Progenitor cell of endocrine pancreas (in vitro differentiated cells): ENCODE measurements at regions not wholly inside any gene's neighbourhood (a gene's known extent, or its start where the extent isn't known, plus 50 kb on each side); places are given as distances from the start of the nearest gene placed in this dataset.

ENCODE experiments used
- DNase-seq: peaks from one replicate; pipeline ENCODE4 v3.0.0; 2021; ENCODE audit warnings: low spot score; ENCODE audit not compliant: unreplicated experiment
- H3K27ac Mint-ChIP-seq: 2 replicates; pipeline ENCODE4 v1.8.0; 2021; ENCODE audit warnings: mild to moderate bottlenecking, moderate library complexity, mixed read lengths
- H3K27me3 Mint-ChIP-seq: 2 replicates; pipeline ENCODE4 v1.8.0; 2021; ENCODE audit warnings: mixed read lengths
- H3K36me3 Mint-ChIP-seq: 2 replicates; pipeline ENCODE4 v1.8.0; 2022; ENCODE audit warnings: mixed read lengths; ENCODE audit not compliant: insufficient read depth
- H3K4me1 Mint-ChIP-seq: 2 replicates; pipeline ENCODE4 v1.8.0; 2021; ENCODE audit warnings: low read depth, mixed read lengths
- H3K4me3 Mint-ChIP-seq: 2 replicates; pipeline ENCODE4 v1.8.0; 2021; ENCODE audit warnings: low read depth, mild to moderate bottlenecking, moderate library complexity, mixed read lengths
- H3K9me3 Mint-ChIP-seq: 2 replicates; pipeline ENCODE4 v1.8.0; 2021; ENCODE audit warnings: low read depth, mixed read lengths
- CTCF ChIP-seq: fragments of 200-600 bp; sonication (generic); IDR thresholded peaks from one replicate; pipeline ENCODE4 v1.5.0; 2021; ENCODE audit warnings: antibody characterized with exemption, mild to moderate bottlenecking; ENCODE audit not compliant: unreplicated experiment

GRCh38 chr2:573805-574392 lies 103.3 kb downstream of the TMEM18 start:
- no peak for TF ChIP-seq CTCF
- DNase-seq, result no peak
- Mint-ChIP-seq H3K36me3 (peaks cover 2% of the 10 kb centered on the region), H3K4me1 (no peaks in the 10 kb centered on the region), H3K4me3 (no peak overlapping the region), H3K27ac (no peak overlapping the region), H3K27me3 (peaks cover 10% of the 10 kb centered on the region), H3K9me3 (peaks cover 32% of the 10 kb centered on the region)

DNA sequence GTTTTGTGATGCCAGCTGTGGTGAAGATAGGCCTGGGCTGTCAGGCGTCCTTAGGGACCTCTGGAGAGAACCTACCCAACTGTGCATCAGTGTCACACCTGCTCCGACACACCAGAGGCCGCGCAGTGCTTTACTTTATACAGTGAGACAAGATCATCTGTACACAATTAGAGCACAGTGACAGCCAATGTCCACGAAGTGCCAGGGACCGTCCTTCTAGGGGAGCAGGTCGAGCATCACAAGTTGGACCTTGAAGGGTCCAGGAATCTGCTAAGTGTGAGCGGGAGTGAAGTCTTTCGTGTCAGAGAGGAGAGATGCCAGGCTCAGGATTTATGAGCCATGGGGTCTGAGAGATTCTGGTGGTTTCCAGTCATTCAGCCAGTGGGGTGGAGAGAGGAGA lies 104.2 kb downstream of the TMEM18 start:
- H3K4me3 Mint-ChIP-seq, result no peak overlapping the region
- peaks cover 2% of the 10 kb centered on the region for H3K36me3 Mint-ChIP-seq
- H3K4me1 Mint-ChIP-seq, result no peaks in the 10 kb centered on the region
- H3K27ac Mint-ChIP-seq, result no peak overlapping the region
- H3K27me3 Mint-ChIP-seq, result peaks cover 10% of the 10 kb centered on the region
- H3K9me3 Mint-ChIP-seq, result peaks cover 32% of the 10 kb centered on the region
- no peak for TF ChIP-seq CTCF
- DNase-seq, result no peak

DNA sequence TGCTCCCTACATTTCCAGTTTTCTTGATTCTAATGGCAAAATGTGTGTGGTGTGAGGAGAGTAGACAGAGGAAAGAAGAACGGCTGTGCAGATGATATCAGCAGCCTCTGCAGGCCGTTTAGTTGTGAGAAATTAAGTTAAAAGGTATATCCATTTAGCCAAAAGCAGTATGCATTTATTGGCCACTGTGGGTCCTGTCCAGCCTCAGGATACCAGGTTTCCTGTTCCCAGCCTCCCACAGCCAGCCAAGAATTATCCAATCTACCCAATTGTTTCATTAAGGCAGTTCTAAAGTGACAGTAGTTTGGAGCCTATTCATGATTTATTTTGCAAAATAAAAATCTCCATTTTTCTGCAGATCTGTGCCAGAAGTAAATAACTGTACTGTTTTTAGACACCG lies 107.5 kb downstream of the TMEM18 start:
- Mint-ChIP-seq H3K9me3 (peaks cover 20% of the 10 kb centered on the region), H3K4me1 (no peaks in the 10 kb centered on the region), H3K4me3 (no peak overlapping the region), H3K36me3 (no peaks in the 10 kb centered on the region), H3K27ac (no peak overlapping the region), H3K27me3 (peaks cover 14% of the 10 kb centered on the region)
- no peak for DNase-seq
- no peak for TF ChIP-seq CTCF

DNA sequence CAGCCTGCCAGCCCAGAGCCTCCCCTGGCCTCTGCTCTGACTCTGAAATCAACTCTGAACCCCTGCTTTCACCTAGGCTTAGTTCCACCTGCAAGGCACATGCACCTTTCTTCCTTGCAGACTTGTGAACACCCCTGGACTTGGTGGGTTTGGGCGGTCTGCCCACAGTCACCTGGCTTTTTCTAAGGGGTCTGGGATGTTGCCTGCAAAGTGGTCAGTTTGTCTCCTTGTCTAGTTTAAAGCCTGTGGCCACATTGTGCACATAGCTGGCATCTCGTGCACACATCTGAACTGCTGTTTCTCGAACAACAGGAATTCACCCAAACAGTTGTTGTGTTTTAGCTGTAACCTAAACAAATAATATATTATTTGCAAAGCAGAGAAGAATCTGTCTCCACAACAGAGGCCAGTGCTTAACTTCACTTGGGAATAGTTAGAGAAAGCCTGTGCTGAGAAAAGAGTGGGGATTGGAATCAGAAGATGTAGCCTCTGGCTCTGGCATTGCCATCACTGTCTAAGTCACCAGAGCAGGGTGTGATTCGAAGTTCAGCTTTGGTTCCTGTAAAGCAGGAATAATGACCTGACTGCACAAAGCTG lies 108.5 kb downstream of the TMEM18 start:
- H3K36me3 Mint-ChIP-seq, result no peaks in the 10 kb centered on the region
- peaks cover 14% of the 10 kb centered on the region for H3K27me3 Mint-ChIP-seq

More for the DNA sequence above, 108.5 kb downstream of the TMEM18 start:
- no peak for DNase-seq
- peaks cover 20% of the 10 kb centered on the region for H3K9me3 Mint-ChIP-seq
- no peak overlapping the region for H3K27ac Mint-ChIP-seq
- no peaks in the 10 kb centered on the region for H3K4me1 Mint-ChIP-seq
- H3K4me3 Mint-ChIP-seq, result no peak overlapping the region
- no peak for TF ChIP-seq CTCF
